ENCODE measurements at regions not wholly inside any gene's neighbourhood (a gene's known extent, or its start where the extent isn't known, plus 50 kb on each side); places are given as distances from the start of the nearest gene placed in this dataset.

- no TSS peak for BruUV-seq (replicated peaks)
- Histone ChIP-seq H3K27me3 (ENCODE audit: insufficient read depth, low read length) (no peaks in the 10 kb centered on the region), H3K27ac (ENCODE audit: low read depth, low read length) (no peak overlapping the region), H3K36me3 (ENCODE audit: control insufficient read depth in 1 of 2, insufficient read depth in 2 of 2, low read length in 2 of 2) (no peaks in the 10 kb centered on the region), H3K9ac (ENCODE audit: low read length) (no peak overlapping the region), H4K20me1 (ENCODE audit: insufficient read depth) (no peaks in the 10 kb centered on the region), H3K9me2 (ENCODE audit: insufficient read depth) (no peaks in the 10 kb centered on the region), H2AFZ (ENCODE audit: low read depth, low read length, poor library complexity, severe bottlenecking) (no peak overlapping the region), H3K4me1 (ENCODE audit: control insufficient read depth in 1 of 2, insufficient read depth in 2 of 2, low read length in 2 of 2) (peaks cover 0 to 14% of the 10 kb centered on the region in 2 experiments; a peak in 3 of 4 replicates), H3K79me2 (ENCODE audit: insufficient read depth, low read length) (no peaks in the 10 kb centered on the region), H3K4me3 (replicated peaks in 1 of 2; ENCODE audit: low read depth in 1 of 2, low read length in 2 of 2) (no peak overlapping the region), H3K9me3 (ENCODE audit: control insufficient read depth in 1 of 2, insufficient read depth in 1 of 2, low read depth in 1 of 2, low read length in 2 of 2) (peaks cover 0 to 4% of the 10 kb centered on the region in 2 experiments; a peak in 1 of 4 replicates), H3K4me2 (ENCODE audit: low read length) (peak overlapping the region; percentile 40)
- ChIA-PET RAD21 (ENCODE audit: low non-redundant PET in 1 of 2, low total read pairs in 2 of 2, uncharacterized antibody in 2 of 2, unreplicated experiment in 2 of 2) (no interaction called here), POLR2A (no interaction called here), CTCF (no interaction called here)
- DNase-seq (ENCODE audit: low read depth, low spot score) (no peak), ATAC-seq (no peak)
- TF ChIP-seq SP1 (IDR thresholded peaks at IDR 0.05; ENCODE audit: low read depth) (no peak), SIN3A (IDR thresholded peaks at IDR 0.05; ENCODE audit: low read depth) (no peak), ZBTB33 (IDR thresholded peaks at IDR 0.05; ENCODE audit: extremely low read depth, insufficient replicate concordance, low read length) (no peak), RAD21 (IDR thresholded peaks at IDR 0.05; ENCODE audit: low read depth) (no peak), MAX (IDR thresholded peaks at IDR 0.05) (no peak), ZFX (IDR thresholded peaks at IDR 0.05) (no peak), CBX3 (IDR thresholded peaks at IDR 0.05; ENCODE audit: low read depth) (no peak), ELF1 (IDR thresholded peaks at IDR 0.05; ENCODE audit: borderline replicate concordance, low read depth) (no peak), ATF3 (IDR thresholded peaks at IDR 0.05) (no peak), EZH2phosphoT487 (IDR thresholded peaks at IDR 0.05; ENCODE audit: borderline replicate concordance) (no peak), EZH2 (IDR thresholded peaks at IDR 0.05) (no peak)
- intact Hi-C loops (cut with micrococcal nuclease): no loop called here
Measured at GRCh38 chr2:6506859-6507258, 358.8 kb downstream of the CMPK2 start.

Data from HCT116 (cell line).